ENCODE measurements at regions not wholly inside any gene's neighbourhood (a gene's known extent, or its start where the extent isn't known, plus 50 kb on each side); places are given as distances from the start of the nearest gene placed in this dataset.

- no peak for TF ChIP-seq ZNF510 (tag by site-specific recombination; IDR thresholded peaks at IDR 0.05; ENCODE audit: insufficient replicate concordance)
These were observed 420.0 kb upstream of the CYRIA start (continued) for GRCh38 chr2:17085546-17086202.

- Histone ChIP-seq H3K4me3 (ENCODE audit: low read depth, low read length) (no peak overlapping the region), H3K27ac (ENCODE audit: extremely low read depth, low read depth, low read length) (no peak overlapping the region), H3K9me3 (ENCODE audit: control insufficient read depth, insufficient read depth, low read depth, low read length) (no peaks in the 10 kb centered on the region), H3K36me3 (ENCODE audit: control insufficient read depth in 2 of 2, insufficient read depth in 1 of 2, low read length in 2 of 2) (no peaks in the 10 kb centered on the region), H3K4me1 (ENCODE audit: control insufficient read depth, insufficient read depth, low read length) (no peaks in the 10 kb centered on the region)
- ChIA-PET POLR2A (no interaction called here), CTCF (no interaction called here)
- TF ChIP-seq GLI2 (tag by site-specific recombination; IDR thresholded peaks at IDR 0.05; ENCODE audit: borderline replicate concordance, low read depth) = no peak
- no peak for TF ChIP-seq ZFP3 (tag by site-specific recombination; IDR thresholded peaks at IDR 0.05; ENCODE audit: low read depth)
- TF ChIP-seq ZNF24 (tag by site-specific recombination; IDR thresholded peaks at IDR 0.05) = no peak
- no peak for TF ChIP-seq INSM2 (tag by site-specific recombination; IDR thresholded peaks at IDR 0.05)
- no peak for TF ChIP-seq ZNF121 (tag by site-specific recombination; IDR thresholded peaks at IDR 0.05)
- TF ChIP-seq ZNF341 (tag by site-specific recombination; IDR thresholded peaks at IDR 0.05; ENCODE audit: low read depth) = no peak
- TF ChIP-seq ZFP69B (tag by site-specific recombination; IDR thresholded peaks at IDR 0.05) = no peak
- TF ChIP-seq ZBTB21 (tag by site-specific recombination; IDR thresholded peaks at IDR 0.05) = no peak
- TF ChIP-seq ZNF488 (tag by site-specific recombination; IDR thresholded peaks at IDR 0.05) = no peak
- TF ChIP-seq MZF1 (tag by site-specific recombination; IDR thresholded peaks at IDR 0.05; ENCODE audit: borderline replicate concordance) = no peak
- no peak for TF ChIP-seq ZBTB7A (tag by site-specific recombination; IDR thresholded peaks at IDR 0.05; ENCODE audit: low read depth)
- TF ChIP-seq KLF8 (tag by site-specific recombination; IDR thresholded peaks at IDR 0.05) = no peak
These were observed 419.2 kb upstream of the CYRIA start for GRCh38 chr2:17084877-17085276.

- Histone ChIP-seq H3K4me3 (ENCODE audit: low read depth, low read length) (no peak overlapping the region), H3K27ac (ENCODE audit: extremely low read depth, low read depth, low read length) (no peak overlapping the region), H3K4me1 (ENCODE audit: control insufficient read depth, insufficient read depth, low read length) (no peaks in the 10 kb centered on the region), H3K36me3 (ENCODE audit: control insufficient read depth in 2 of 2, insufficient read depth in 1 of 2, low read length in 2 of 2) (no peaks in the 10 kb centered on the region), H3K9me3 (ENCODE audit: control insufficient read depth, insufficient read depth, low read depth, low read length) (no peaks in the 10 kb centered on the region)
- POLR2A ChIA-PET = no interaction called here
- CTCF ChIA-PET = interaction anchor here (0.6 to 0.9 kb wide), 2 partner anchors 20 to 636 kb away, joined by 4 to 6 read pairs; no protein-coding TSS in a partner anchor
- no peak for TF ChIP-seq ZBTB26 (tag by site-specific recombination; optimal IDR thresholded peaks at IDR 0.05)
- TF ChIP-seq ZNF677 (tag by site-specific recombination; IDR thresholded peaks at IDR 0.05) = no peak
- TF ChIP-seq ZNF398 (tag by site-specific recombination; IDR thresholded peaks at IDR 0.05) = no peak
- TF ChIP-seq ZNF138 (tag by site-specific recombination; IDR thresholded peaks at IDR 0.05; ENCODE audit: borderline replicate concordance) = no peak
- no peak for TF ChIP-seq ZNF23 (tag by site-specific recombination; IDR thresholded peaks at IDR 0.05; ENCODE audit: borderline replicate concordance)
- no peak for TF ChIP-seq OSR2 (tag by site-specific recombination; IDR thresholded peaks at IDR 0.05)
- TF ChIP-seq ZNF175 (tag by site-specific recombination; IDR thresholded peaks at IDR 0.05) = no peak
- no peak for TF ChIP-seq MZF1 (tag by site-specific recombination; IDR thresholded peaks at IDR 0.05; ENCODE audit: borderline replicate concordance)
- TF ChIP-seq KLF7 (tag by site-specific recombination; IDR thresholded peaks at IDR 0.05; ENCODE audit: borderline replicate concordance) = no peak
- TF ChIP-seq WT1 (tag by site-specific recombination; IDR thresholded peaks at IDR 0.05) = no peak
- no peak for TF ChIP-seq BCL11B (tag by site-specific recombination; IDR thresholded peaks at IDR 0.05; ENCODE audit: low read depth)
- TF ChIP-seq REST (tag by site-specific recombination; IDR thresholded peaks at IDR 0.05) = no peak
- TF ChIP-seq SETDB1 (IDR thresholded peaks at IDR 0.05; ENCODE audit: insufficient read length, low read length) = no peak
These were observed 418.3 kb upstream of the CYRIA start for GRCh38 chr2:17083902-17084301.
